Small intestine (tissue), 7 donors: ENCODE measurements at regions not wholly inside any gene's neighbourhood (a gene's known extent, or its start where the extent isn't known, plus 50 kb on each side); places are given as distances from the start of the nearest gene placed in this dataset.

Source experiments
- DNase-seq, 2 donors: peaks; one replicate each; pipeline versions ENCODE4 v3.0.0 to v3.0.0-alpha.2; 2013
- FAIRE-seq: peaks from 2 replicates; lab custom pipeline; 2012; peaks lifted over from hg19 to GRCh38; lab: Jason Lieb, UNC
- H3K27ac ChIP-seq, 3 donors: one replicate each; pipeline ENCODE4 v1.5.1; 2013; ENCODE audit warnings: low read length in 2 of 3, mild to moderate bottlenecking in 2 of 3, control low read depth in 1 of 3, inconsistent platforms in 1 of 3, low read depth in 1 of 3, moderate library complexity in 1 of 3
- H3K27me3 ChIP-seq, 3 donors: one replicate each; pipeline ENCODE4 v1.6.1; 2013; ENCODE audit warnings: low read length in 3 of 3, inconsistent platforms in 1 of 3; ENCODE audit not compliant: control insufficient read depth in 3 of 3, insufficient read depth in 3 of 3
- H3K36me3 ChIP-seq, 3 donors: one replicate each; pipeline ENCODE4 v1.6.1; 2013; ENCODE audit warnings: low read length in 3 of 3, inconsistent platforms in 1 of 3, low read depth in 1 of 3, mild to moderate bottlenecking in 1 of 3, moderate library complexity in 1 of 3; ENCODE audit not compliant: control insufficient read depth in 3 of 3, insufficient read depth in 2 of 3
- H3K4me1 ChIP-seq, 3 donors: one replicate each; pipeline ENCODE4 v1.6.1; 2013; ENCODE audit warnings: low read length in 2 of 3, inconsistent platforms in 1 of 3, low read depth in 1 of 3, mild to moderate bottlenecking in 1 of 3, moderate library complexity in 1 of 3; ENCODE audit not compliant: control insufficient read depth in 3 of 3, insufficient read depth in 2 of 3
- H3K4me3 ChIP-seq, 3 donors: one replicate each; pipeline ENCODE4 v1.5.1; 2013; ENCODE audit warnings: low read length in 3 of 3, control low read depth in 1 of 3, inconsistent platforms in 1 of 3, low read depth in 1 of 3, mild to moderate bottlenecking in 1 of 3, moderate library complexity in 1 of 3
- H3K9me3 ChIP-seq, 2 donors: one replicate each; pipeline ENCODE4 v1.6.1; 2013; ENCODE audit warnings: low read depth in 1 of 2, low read length in 1 of 2; ENCODE audit not compliant: control insufficient read depth in 2 of 2, insufficient read depth in 1 of 2
- WGBS, 3 donors: extraction: QIAGEN DNeasy Blood & Tissue Kit; methylation state at CpG; one replicate each; pipeline ENCODE4 v1.1.7; 2013; 5-methylcytosine and 5-hydroxymethylcytosine counted together
- donor health status: healthy with polysubstance abuse.
- donor health status: control.
- donor health status: control.
- donor health status: Bipolar disorder and iron deficiency.
- donor health status: healthy.

GRCh38 chr12:61869796-61870195 is 390.4 kb upstream of the USP15 start:
- Histone ChIP-seq H3K27ac (no peak overlapping the region), H3K4me3 (no peak overlapping the region), H3K36me3 (no peaks in the 10 kb centered on the region), H3K4me1 (no peaks in the 10 kb centered on the region), H3K9me3 (no peaks in the 10 kb centered on the region), H3K27me3 (no peaks in the 10 kb centered on the region)
- FAIRE-seq (no peak), DNase-seq (no peak)
- 85 to 93% (median 93%) methylated on average over 2 of the region's 2 CpGs for WGBS, 3 donors

GRCh38 chr12:61870658-61871484 is 389.3 kb upstream of the USP15 start:
- H3K9me3 ChIP-seq, result no peaks in the 10 kb centered on the region
- H3K4me3 ChIP-seq, result no peak overlapping the region
- DNase-seq (no peak), FAIRE-seq (no peak)
- no peaks in the 10 kb centered on the region for H3K36me3 ChIP-seq
- no peak overlapping the region for H3K27ac ChIP-seq
- H3K27me3 ChIP-seq, result no peaks in the 10 kb centered on the region
- no peaks in the 10 kb centered on the region for H3K4me1 ChIP-seq
- WGBS, 3 donors, result 58 to 71% (median 62%) methylated on average over 3 of the region's 3 CpGs

- Histone ChIP-seq H3K27me3 (no peaks in the 10 kb centered on the region), H3K27ac (no peak overlapping the region), H3K4me3 (no peak overlapping the region), H3K9me3 (no peaks in the 10 kb centered on the region), H3K36me3 (no peaks in the 10 kb centered on the region), H3K4me1 (no peaks in the 10 kb centered on the region)
- DNase-seq, result no peak
- WGBS, 3 donors, result 70 to 86% (median 85%) methylated on average over 5 of the region's 5 CpGs
- no peak for FAIRE-seq
Measured at GRCh38 chr12:61871485-61871810, 388.8 kb upstream of the USP15 start.

GRCh38 chr12:61879229-61879628 is 381.0 kb upstream of the USP15 start:
- DNase-seq (no peak), FAIRE-seq (no peak)
- Histone ChIP-seq H3K4me1 (no peaks in the 10 kb centered on the region), H3K27ac (no peak overlapping the region), H3K36me3 (no peaks in the 10 kb centered on the region), H3K9me3 (peaks cover 0 to 2% of the 10 kb centered on the region in 2 donors), H3K27me3 (no peaks in the 10 kb centered on the region), H3K4me3 (no peak overlapping the region)
- WGBS, 3 donors, result 85 to 91% (median 91%) methylated on average over 9 of the region's 9 CpGs

- no peak overlapping the region for H3K4me3 ChIP-seq
- peaks cover 0 to 2% of the 10 kb centered on the region in 2 donors for H3K9me3 ChIP-seq
- DNase-seq (no peak), FAIRE-seq (no peak)
- H3K27ac ChIP-seq, result no peak overlapping the region
- H3K27me3 ChIP-seq, result no peaks in the 10 kb centered on the region
- H3K4me1 ChIP-seq, result no peaks in the 10 kb centered on the region
- no peaks in the 10 kb centered on the region for H3K36me3 ChIP-seq
- WGBS, 3 donors, result 64 to 76% (median 72%) methylated on average over 7 of the region's 7 CpGs
Measured at GRCh38 chr12:61880186-61880585, 380.0 kb upstream of the USP15 start.

- Histone ChIP-seq H3K4me1 (no peaks in the 10 kb centered on the region), H3K4me3 (no peak overlapping the region), H3K9me3 (no peaks in the 10 kb centered on the region), H3K27ac (no peak overlapping the region), H3K36me3 (no peaks in the 10 kb centered on the region), H3K27me3 (no peaks in the 10 kb centered on the region)
- 29 to 46% (median 44%) methylated on average over 1 of the region's 1 CpG for WGBS, 3 donors
- FAIRE-seq, result no peak
- no peak for DNase-seq
Measured at GRCh38 chr12:61891632-61892031, 368.6 kb upstream of the USP15 start.

GRCh38 chr12:61894168-61894567 is 366.0 kb upstream of the USP15 start:
- 29 to 66% (median 44%) methylated on average over 1 of the region's 1 CpG for WGBS, 3 donors
- Histone ChIP-seq H3K27me3 (no peaks in the 10 kb centered on the region), H3K27ac (no peak overlapping the region), H3K4me3 (no peak overlapping the region), H3K4me1 (no peaks in the 10 kb centered on the region), H3K9me3 (peaks cover 0 to 16% of the 10 kb centered on the region in 2 donors), H3K36me3 (no peaks in the 10 kb centered on the region)
- FAIRE-seq (no peak), DNase-seq (peak in 1 of 2 donors; percentile 3)

- FAIRE-seq (no peak), DNase-seq (no peak)
- Histone ChIP-seq H3K36me3 (no peaks in the 10 kb centered on the region), H3K9me3 (peaks cover 0 to 18% of the 10 kb centered on the region in 2 donors), H3K27me3 (no peaks in the 10 kb centered on the region), H3K4me1 (no peaks in the 10 kb centered on the region), H3K4me3 (no peak overlapping the region), H3K27ac (no peak overlapping the region)
Measured at GRCh38 chr12:61896436-61896835, 363.8 kb upstream of the USP15 start.

- Histone ChIP-seq H3K27ac (no peak overlapping the region), H3K9me3 (peaks cover 0 to 20% of the 10 kb centered on the region in 2 donors), H3K27me3 (no peaks in the 10 kb centered on the region), H3K36me3 (no peaks in the 10 kb centered on the region), H3K4me1 (no peaks in the 10 kb centered on the region), H3K4me3 (no peak overlapping the region)
- WGBS, 3 donors, result 82 to 96% (median 86%) methylated on average over 1 of the region's 1 CpG
- FAIRE-seq (no peak), DNase-seq (no peak)
Measured at GRCh38 chr12:61902403-61902802, 357.8 kb upstream of the USP15 start.
